ENCODE measurements at regions not wholly inside any gene's neighbourhood (a gene's known extent, or its start where the extent isn't known, plus 50 kb on each side); places are given as distances from the start of the nearest gene placed in this dataset.

- Histone ChIP-seq H3K27ac (replicated peaks) (no peak overlapping the region), H3K4me3 (no peak overlapping the region), H3K4me1 (no peaks in the 10 kb centered on the region), H3K36me3 (no peaks in the 10 kb centered on the region), H3K9me3 (replicated peaks) (no peaks in the 10 kb centered on the region), H3K27me3 (ENCODE audit: low read depth) (no peaks in the 10 kb centered on the region)
- no peak for DNase-seq
- TF ChIP-seq CTCF (IDR thresholded peaks at IDR 0.05; ENCODE audit: borderline replicate concordance): no peak
- intact Hi-C loops (cut with micrococcal nuclease): no loop called here
Measured at GRCh38 chr4:22870847-22871449, 178.2 kb downstream of the GBA3 start.

- Histone ChIP-seq H3K27me3 (ENCODE audit: low read depth) (no peaks in the 10 kb centered on the region), H3K9me3 (replicated peaks) (no peaks in the 10 kb centered on the region), H3K4me3 (no peak overlapping the region), H3K27ac (replicated peaks) (no peak overlapping the region), H3K4me1 (no peaks in the 10 kb centered on the region), H3K36me3 (no peaks in the 10 kb centered on the region)
- TF ChIP-seq CTCF (IDR thresholded peaks at IDR 0.05; ENCODE audit: borderline replicate concordance): no peak
- no peak for DNase-seq
- intact Hi-C loops (cut with micrococcal nuclease): no loop called here
Measured at GRCh38 chr4:22869235-22869634, 176.5 kb downstream of the GBA3 start.
